ENCODE measurements at regions not wholly inside any gene's neighbourhood (a gene's known extent, or its start where the extent isn't known, plus 50 kb on each side); places are given as distances from the start of the nearest gene placed in this dataset.

- TF ChIP-seq CTCF (IDR thresholded peaks at IDR 0.05) (no peak), POLR2AphosphoS5 (IDR thresholded peaks at IDR 0.05) (no peak), POLR2A (IDR thresholded peaks at IDR 0.05) (no peak)
Measured at GRCh38 chr6:82704045-82704444, 340.4 kb downstream of the TPBG start.

All from suprapubic skin (tissue), 4 donors.